ENCODE measurements at regions not wholly inside any gene's neighbourhood (a gene's known extent, or its start where the extent isn't known, plus 50 kb on each side); places are given as distances from the start of the nearest gene placed in this dataset.
"Not testable (repeated sequence)": the region's sequence is repeated elsewhere in the genome, so short reads cannot be mapped to it uniquely, and the experiment has no call there.

- no peak for DNase-seq (ENCODE audit: low spot score)
Observed at GRCh38 chr4:26044983-26045382, 131.0 kb downstream of the SMIM20 start.

DNA sequence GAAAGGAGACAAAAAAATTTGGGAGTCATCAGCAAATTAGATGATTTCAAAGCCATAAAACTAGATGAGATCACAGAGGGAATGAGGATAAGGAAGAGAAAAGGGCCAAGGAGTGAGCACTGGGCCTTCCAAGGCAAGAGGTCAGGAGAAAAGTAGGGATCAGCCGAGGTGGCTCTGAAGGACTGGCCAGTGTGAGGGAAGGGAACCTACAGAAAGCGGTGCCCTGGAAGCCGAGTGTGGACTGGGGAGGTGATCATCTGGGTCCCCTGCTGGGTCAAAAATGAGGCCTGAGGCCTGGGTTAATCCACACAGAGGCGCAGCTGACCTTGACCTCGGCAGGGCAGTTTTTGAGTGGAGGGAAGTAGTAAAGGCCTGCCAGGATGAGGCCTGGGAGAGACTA lies 133.8 kb downstream of the SMIM20 start:
- no peak for DNase-seq (ENCODE audit: low spot score)

- DNase-seq (ENCODE audit: low spot score), result no peak
Observed at GRCh38 chr4:26048378-26048882, 134.4 kb downstream of the SMIM20 start.

DNA sequence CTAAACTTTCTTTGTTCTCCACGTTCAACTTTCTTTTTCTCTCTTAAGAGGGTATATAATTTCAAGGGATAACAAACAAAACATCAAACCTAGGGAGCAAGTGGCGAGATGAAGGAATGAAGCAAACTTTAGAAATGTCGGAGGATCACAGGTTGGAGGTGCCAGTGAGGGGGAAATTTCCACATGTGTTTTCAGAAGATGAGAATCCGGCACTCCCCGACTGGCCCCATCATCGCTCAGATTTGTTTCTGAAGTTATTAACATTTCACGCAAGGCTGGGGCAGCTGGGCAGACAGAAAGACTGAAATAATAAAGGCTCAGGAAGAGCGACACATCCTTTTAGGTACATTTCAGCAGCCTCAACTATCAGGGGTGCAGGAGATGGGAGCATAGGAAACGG lies 134.9 kb downstream of the SMIM20 start:
- no peak for DNase-seq (ENCODE audit: low spot score)

DNA sequence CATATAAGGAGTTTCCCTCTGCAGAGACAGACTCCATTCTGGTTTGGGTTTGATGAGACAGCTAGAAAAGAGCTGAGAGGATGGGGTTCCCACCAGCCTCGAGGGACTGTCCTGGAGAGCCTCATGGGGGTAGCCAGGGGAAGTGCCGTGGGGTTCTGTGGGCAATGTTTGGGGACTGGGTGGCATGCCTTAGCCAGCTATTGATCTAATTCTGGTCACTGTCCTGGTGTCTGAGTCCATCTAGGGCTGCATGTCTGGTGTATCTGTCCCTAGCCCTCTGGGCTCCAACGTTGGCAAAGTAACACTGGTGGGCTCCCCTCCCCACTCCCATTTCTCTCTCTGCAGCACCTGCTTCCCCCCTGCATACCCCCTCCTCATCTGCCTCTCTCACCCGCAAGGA lies 135.4 kb downstream of the SMIM20 start:
- DNase-seq (ENCODE audit: low spot score), result no peak

GRCh38 chr4:26050212-26050643 lies 136.2 kb downstream of the SMIM20 start:
- no peak for DNase-seq (ENCODE audit: low spot score)

GRCh38 chr4:26050671-26051070 lies 136.7 kb downstream of the SMIM20 start:
- no peak for DNase-seq (ENCODE audit: low spot score)

- no peak for DNase-seq (ENCODE audit: low spot score)
Observed at GRCh38 chr4:26051240-26051639, 137.2 kb downstream of the SMIM20 start.

DNA sequence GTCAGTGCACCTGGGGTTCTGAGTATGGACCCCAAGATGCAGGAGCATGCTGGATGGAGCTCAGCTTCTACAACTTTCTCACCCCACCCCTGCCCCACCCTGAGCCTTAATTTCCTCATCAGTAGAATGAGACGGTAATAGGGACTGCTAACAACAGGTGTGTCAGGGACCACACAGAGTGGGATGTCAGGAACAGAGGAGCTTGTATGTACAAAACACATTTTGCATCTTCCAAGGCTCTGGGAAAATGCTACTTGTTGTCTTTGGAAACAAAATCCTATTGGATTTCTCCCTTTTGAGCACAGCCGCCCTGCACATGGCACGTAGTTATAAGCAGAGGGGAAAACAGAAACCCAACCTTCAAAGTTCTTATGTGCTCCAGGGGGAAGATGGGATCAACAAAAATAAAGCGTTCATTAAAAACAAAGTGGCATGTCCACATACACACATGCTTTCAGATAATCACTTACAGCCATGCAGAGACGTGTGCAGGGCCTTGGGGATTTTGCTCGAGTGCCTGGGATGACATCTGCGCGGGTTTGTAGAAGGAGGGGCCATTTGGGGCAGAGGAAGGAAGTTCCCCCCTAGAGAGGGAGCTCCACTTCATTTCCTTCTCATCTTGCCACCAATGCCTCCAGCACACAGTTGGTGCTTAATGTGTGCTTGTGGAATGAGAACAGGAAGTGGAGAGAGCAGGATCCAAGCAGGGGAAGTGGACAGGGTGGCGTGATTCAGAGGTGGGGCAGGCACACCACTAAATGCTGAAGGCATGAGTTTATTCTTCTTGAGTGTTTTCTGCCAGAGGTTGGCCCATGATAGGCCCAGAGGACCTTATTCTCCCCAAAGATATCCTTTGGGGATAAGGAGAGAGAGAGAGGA lies 138.9 kb downstream of the SMIM20 start:
- DNase-seq (ENCODE audit: low spot score), result no peak

DNA sequence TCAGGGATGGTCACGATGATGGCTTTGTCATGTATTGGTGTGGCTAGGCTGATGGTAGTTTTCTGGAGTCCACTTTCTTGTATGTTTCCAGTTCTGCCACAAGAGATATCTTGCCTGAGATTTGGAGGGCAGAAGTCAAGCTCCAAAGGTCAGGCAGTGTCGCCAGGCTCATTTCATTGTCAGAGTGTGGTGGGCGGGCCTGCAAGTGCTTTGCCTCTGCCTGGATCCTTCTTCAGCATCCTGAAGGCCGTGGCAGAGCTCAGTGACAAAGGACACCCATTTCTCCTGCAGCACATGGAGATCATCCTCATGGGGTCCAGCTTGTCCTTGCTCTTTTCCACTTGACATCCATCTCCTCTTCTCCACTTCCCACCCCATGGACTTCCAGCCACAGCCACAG lies 139.7 kb downstream of the SMIM20 start:
- DNase-seq (ENCODE audit: low spot score), result no peak

DNA sequence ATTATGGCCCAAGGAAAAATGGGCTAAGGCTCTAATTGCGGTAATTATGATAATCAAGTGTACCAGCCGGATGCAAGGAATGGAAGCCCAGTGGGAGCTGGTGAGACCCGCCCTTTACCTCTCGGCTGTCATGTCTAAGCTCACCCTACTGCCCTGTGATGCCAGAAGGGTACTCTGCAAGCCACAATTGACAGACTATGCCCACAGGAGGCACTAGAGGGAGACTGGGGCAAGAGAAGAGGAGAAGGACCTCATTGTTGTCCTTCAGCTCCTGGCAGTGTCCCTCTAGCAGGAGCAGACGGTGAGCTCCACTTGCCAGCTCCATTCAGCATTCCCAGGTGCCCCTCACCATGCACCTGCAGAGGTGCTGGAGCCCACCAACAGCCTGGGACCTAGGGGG lies 141.8 kb downstream of the SMIM20 start:
- DNase-seq (ENCODE audit: low spot score), result no peak

DNA sequence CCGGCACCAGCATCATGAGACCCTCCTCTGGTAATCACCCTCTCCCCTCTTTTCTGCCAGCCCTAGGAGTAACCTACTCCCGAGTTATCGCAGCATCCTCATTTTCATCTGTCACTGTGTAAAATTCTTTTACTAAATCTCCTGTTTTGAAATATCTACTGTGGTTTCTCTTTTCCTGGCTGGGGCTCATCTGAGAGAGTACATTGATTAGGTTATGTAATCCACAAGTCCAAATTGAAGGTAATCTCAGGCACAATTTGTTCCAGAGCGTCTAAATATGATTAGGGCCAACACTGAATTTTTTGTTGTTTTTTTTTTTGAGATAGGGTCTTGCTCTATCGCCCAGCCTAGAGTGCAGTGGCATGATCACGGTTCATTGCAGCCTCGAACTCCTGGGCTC lies 142.4 kb downstream of the SMIM20 start:
- no peak for DNase-seq (ENCODE audit: low spot score)

- DNase-seq (ENCODE audit: low spot score), result not testable (repeated sequence)
Observed at GRCh38 chr4:26057839-26058238, 143.8 kb downstream of the SMIM20 start.

- DNase-seq (ENCODE audit: low spot score), result peak; percentile 33
Observed at GRCh38 chr4:26058537-26058936, 144.5 kb downstream of the SMIM20 start.

DNA sequence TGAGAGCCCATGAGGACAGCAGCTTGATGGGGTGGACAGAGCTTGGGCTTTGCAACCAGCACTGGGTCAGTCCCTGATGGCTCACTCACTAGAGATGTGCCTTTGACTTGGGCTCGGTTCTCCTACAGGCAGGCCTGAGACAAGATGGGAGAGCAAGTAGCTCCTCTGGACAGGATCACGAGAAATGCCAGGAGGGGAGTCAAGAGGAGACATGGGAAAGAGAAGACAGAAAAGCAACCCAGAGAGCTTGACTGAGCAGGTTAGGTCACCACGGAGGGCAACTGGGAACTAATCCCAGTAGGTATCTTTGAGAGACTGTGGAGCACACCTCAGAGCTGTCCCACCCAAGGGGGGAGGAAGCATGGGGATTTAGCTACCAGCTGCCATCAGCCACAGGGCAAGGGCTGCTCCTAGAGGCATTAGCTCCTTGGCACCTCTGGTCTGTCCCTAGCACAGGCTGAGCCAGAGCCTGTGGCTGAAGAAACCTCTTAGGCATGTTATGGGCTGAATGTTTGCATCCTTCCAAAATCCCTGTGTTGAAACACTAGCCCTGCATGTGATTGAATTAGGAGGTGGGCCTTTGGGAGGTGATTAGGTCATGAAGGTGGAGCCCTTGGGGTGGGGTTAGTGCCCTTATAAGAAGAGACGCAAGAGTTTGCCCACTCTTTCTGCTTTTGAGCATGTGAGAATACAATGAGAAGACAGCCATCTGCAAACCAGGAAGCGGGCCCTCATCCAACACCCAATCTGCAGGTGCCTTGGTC lies 145.6 kb downstream of the SMIM20 start:
- DNase-seq (ENCODE audit: low spot score), result no peak

GRCh38 chr4:26060286-26060685 lies 146.3 kb downstream of the SMIM20 start:
- no peak for DNase-seq (ENCODE audit: low spot score)

GRCh38 chr4:26061248-26061986 lies 147.4 kb downstream of the SMIM20 start:
- DNase-seq (ENCODE audit: low spot score), result peak; percentile 20

DNA sequence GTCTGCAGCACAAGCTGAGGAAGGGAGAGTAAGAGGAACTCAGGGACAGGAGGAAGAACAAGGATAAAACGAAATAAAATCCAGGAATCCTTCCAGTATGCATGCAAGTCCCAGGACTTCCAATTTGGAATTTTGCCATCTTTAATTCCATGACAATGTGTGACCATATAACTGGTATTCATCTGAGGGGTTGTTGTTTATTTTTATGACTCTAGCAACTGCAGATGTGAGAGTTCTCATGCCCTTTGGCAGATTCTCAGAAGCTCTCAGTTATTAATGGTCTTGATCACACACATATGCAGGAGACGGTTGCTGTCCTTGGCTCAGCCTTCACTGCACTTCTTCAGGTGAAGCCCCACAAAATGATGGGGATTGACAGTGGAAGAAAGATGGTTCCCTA lies 148.2 kb downstream of the SMIM20 start:
- peak; percentile 4 for DNase-seq (ENCODE audit: low spot score)

DNA sequence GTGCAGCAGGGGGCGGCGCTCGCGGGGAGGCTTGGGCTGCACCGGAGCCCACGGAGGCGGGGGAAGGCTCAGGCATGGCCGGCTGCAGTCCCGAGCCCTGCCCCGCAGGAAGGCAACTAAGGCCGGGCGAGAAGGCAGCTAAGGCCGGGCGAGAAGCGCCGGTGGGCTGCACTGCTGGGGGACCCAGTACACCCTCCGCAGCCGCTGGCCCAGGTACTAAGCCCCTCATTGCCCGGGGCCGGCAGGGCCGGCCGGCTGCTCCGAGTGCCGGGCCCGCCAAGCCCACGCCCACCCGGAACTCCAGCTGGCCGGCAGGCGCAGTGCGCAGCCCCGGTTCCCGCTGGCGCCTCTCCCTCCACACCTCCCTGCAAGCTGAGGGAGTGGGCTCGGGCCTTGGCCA lies 150.0 kb downstream of the SMIM20 start:
- not testable (repeated sequence) for DNase-seq (ENCODE audit: low spot score)

DNA sequence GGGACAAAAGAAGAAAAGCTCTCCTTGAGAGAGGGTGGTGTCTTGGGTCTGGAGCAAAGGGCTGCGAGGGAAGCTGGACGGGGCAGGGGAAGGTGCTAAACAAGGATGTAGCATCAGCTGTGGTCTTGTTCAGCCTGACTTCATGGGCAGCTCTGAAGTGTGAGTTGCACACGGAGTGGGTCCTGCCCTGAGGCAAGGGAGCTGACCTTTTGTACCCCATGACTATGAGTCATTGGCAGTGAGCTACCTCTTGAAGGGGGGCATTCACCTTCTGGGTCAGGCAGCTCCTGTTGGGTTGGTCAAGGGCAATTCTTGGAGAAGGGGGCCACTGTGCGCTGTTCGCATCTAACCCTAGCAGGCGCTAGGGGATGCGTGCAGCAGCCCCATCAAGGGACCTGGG lies 151.8 kb downstream of the SMIM20 start:
- peak; percentile 15 for DNase-seq (ENCODE audit: low spot score)

DNA sequence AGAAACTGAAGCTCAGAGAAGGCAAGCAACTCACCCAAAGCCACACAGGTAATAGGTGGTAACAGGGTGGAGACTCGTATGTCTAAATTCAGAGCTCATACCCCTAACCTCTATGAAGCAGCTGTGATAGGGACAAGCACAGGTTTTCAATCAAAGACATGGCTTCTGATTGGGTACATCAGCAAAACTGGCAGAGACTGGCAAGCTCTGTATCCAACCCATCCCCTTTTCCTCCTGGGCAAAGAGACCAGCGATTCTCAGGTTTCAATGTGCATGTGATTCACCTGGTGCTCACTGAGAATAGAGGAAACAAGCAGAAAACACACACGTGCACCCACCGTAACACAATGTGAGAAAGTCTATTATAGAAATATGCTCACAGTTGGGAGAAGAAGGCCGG lies 153.0 kb downstream of the SMIM20 start:
- no peak for DNase-seq (ENCODE audit: low spot score)

- no peak for DNase-seq (ENCODE audit: low spot score)
Observed at GRCh38 chr4:26069218-26069617, 155.2 kb downstream of the SMIM20 start.

Measured in COLO829 (cell line).